ENCODE measurements at regions not wholly inside any gene's neighbourhood (a gene's known extent, or its start where the extent isn't known, plus 50 kb on each side); places are given as distances from the start of the nearest gene placed in this dataset.

DNA sequence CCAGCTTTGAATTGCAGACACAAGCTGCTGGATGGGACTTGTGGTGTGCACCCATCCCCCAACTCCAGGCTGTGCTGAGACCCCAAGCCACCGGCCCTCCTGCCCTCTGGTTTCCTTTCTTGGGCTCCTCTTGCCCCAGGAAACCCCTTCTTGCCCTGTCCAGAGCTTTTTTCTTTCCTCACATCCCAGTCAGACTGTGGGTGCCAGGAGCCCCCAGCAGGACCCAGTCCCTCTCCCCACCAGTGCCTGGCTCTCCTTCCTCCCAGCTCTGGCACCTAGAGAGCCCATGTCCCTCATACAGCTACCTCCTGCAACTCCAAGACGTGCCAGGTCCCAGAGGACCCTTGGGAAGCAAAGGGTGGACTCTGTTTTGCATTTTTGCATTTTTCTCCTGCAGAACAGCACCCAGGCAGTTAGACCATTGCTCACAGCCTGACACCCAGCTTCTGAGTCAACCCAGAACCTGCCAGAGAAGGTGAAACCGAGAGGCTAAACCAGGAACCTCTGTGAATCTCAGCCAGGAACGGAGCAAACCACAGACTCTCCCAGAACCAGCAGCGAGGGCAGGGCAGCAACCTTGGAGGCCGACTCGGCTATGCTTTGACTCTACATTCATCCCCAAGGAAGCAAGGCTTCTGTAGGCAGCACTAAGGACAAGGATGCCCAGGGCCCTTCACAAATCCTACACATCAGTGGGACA is 221.1 kb downstream of the ANAPC1 start:
- TF ChIP-seq ARNTL (CRISPR knock-in tag; IDR thresholded peaks at IDR 0.05; ENCODE audit: borderline replicate concordance, low read depth) (no peak), ZNF565 (CRISPR knock-in tag; conservative IDR thresholded peaks at IDR 0.05; ENCODE audit: low read depth) (no peak), BACH2 (CRISPR knock-in tag; IDR thresholded peaks at IDR 0.05; ENCODE audit: borderline replicate concordance) (no peak)

Measured in SK-N-SH treated with all-trans-retinoic acid at 6 μM for 48 hours (cell line).